ENCODE measurements at regions not wholly inside any gene's neighbourhood (a gene's known extent, or its start where the extent isn't known, plus 50 kb on each side); places are given as distances from the start of the nearest gene placed in this dataset.

GRCh38 chr20:7406671-7407070 lies 533.6 kb downstream of the HAO1 start:
- Histone ChIP-seq H3K4me1 (ENCODE audit: control insufficient read depth in 4 of 4, insufficient read depth in 4 of 4, low read length in 3 of 4) (peaks cover 0 to 3% (median 0%) of the 10 kb centered on the region in 4 donors), H3K9ac (ENCODE audit: low read depth in 1 of 2, low read length in 2 of 2) (no peak overlapping the region), H3K4me3 (ENCODE audit: low read depth in 1 of 3, low read length in 3 of 3) (no peak overlapping the region), H3K9me3 (ENCODE audit: control insufficient read depth in 4 of 4, low read length in 3 of 4) (no peaks in the 10 kb centered on the region), H3K27ac (ENCODE audit: low read depth in 1 of 2, low read length in 2 of 2) (no peak overlapping the region), H3K36me3 (ENCODE audit: control insufficient read depth in 4 of 4, insufficient read depth in 3 of 4, low read depth in 1 of 4, low read length in 3 of 4) (no peaks in the 10 kb centered on the region), H3K27me3 (ENCODE audit: control insufficient read depth in 4 of 4, insufficient read depth in 4 of 4, low read length in 3 of 4) (no peaks in the 10 kb centered on the region)
- no peak for DNase-seq (ENCODE audit: low spot score)
- WGBS, result 87% methylated on average over 1 of the region's 1 CpG
- no peak for TF ChIP-seq MAX (IDR thresholded peaks at IDR 0.05)
- no peak for TF ChIP-seq ZBTB33 (IDR thresholded peaks at IDR 0.05)
- TF ChIP-seq EGR1 (IDR thresholded peaks at IDR 0.05; ENCODE audit: low read depth in 2 of 2), result no peak
- TF ChIP-seq YY1 (IDR thresholded peaks at IDR 0.05), result no peak
- TF ChIP-seq REST (IDR thresholded peaks at IDR 0.05), result no peak
- TF ChIP-seq RAD21 (IDR thresholded peaks at IDR 0.05), result no peak
- TF ChIP-seq SP1 (IDR thresholded peaks at IDR 0.05), result no peak
- TF ChIP-seq FOXA1 (IDR thresholded peaks at IDR 0.05), result no peak
- no peak for TF ChIP-seq HNF4A (conservative IDR thresholded peaks at IDR 0.05)
- no peak for TF ChIP-seq HNF4G (IDR thresholded peaks at IDR 0.05)
- no peak for TF ChIP-seq JUND (IDR thresholded peaks at IDR 0.05)
- TF ChIP-seq ATF3 (IDR thresholded peaks at IDR 0.05), result no peak

- Histone ChIP-seq H3K27me3 (ENCODE audit: control insufficient read depth in 4 of 4, insufficient read depth in 4 of 4, low read length in 3 of 4) (no peaks in the 10 kb centered on the region), H3K36me3 (ENCODE audit: control insufficient read depth in 4 of 4, insufficient read depth in 3 of 4, low read depth in 1 of 4, low read length in 3 of 4) (no peaks in the 10 kb centered on the region), H3K27ac (ENCODE audit: low read depth in 1 of 2, low read length in 2 of 2) (no peak overlapping the region), H3K4me1 (ENCODE audit: control insufficient read depth in 4 of 4, insufficient read depth in 4 of 4, low read length in 3 of 4) (peaks cover 0 to 3% (median 0%) of the 10 kb centered on the region in 4 donors), H3K9ac (ENCODE audit: low read depth in 1 of 2, low read length in 2 of 2) (no peak overlapping the region), H3K9me3 (ENCODE audit: control insufficient read depth in 4 of 4, low read length in 3 of 4) (no peaks in the 10 kb centered on the region), H3K4me3 (ENCODE audit: low read depth in 1 of 3, low read length in 3 of 3) (no peak overlapping the region)
- DNase-seq (ENCODE audit: low spot score), result no peak
- 83% methylated on average over 3 of the region's 3 CpGs for WGBS
- TF ChIP-seq YY1 (IDR thresholded peaks at IDR 0.05) (no peak), RAD21 (IDR thresholded peaks at IDR 0.05) (no peak), REST (IDR thresholded peaks at IDR 0.05) (no peak), RXRA (IDR thresholded peaks at IDR 0.05) (no peak), TAF1 (conservative IDR thresholded peaks at IDR 0.05) (no peak), CTCF (IDR thresholded peaks at IDR 0.05; ENCODE audit: low read depth, low read length, missing input control) (no peak), HNF4A (conservative IDR thresholded peaks at IDR 0.05) (no peak), JUND (IDR thresholded peaks at IDR 0.05) (no peak), ATF3 (IDR thresholded peaks at IDR 0.05) (no peak), ZBTB33 (IDR thresholded peaks at IDR 0.05) (no peak), FOXA2 (IDR thresholded peaks at IDR 0.05) (no peak), MAX (IDR thresholded peaks at IDR 0.05) (no peak), FOXA1 (IDR thresholded peaks at IDR 0.05) (no peak), NR2F2 (IDR thresholded peaks at IDR 0.05) (no peak), EGR1 (IDR thresholded peaks at IDR 0.05; ENCODE audit: low read depth in 2 of 2) (no peak), HNF4G (IDR thresholded peaks at IDR 0.05) (no peak), SP1 (IDR thresholded peaks at IDR 0.05) (no peak)
These were observed 530.1 kb downstream of the HAO1 start for GRCh38 chr20:7410150-7410549.

Measured in liver (tissue), 8 donors.